ENCODE measurements at regions not wholly inside any gene's neighbourhood (a gene's known extent, or its start where the extent isn't known, plus 50 kb on each side); places are given as distances from the start of the nearest gene placed in this dataset.

- DNase-seq (ENCODE audit: low read depth, low spot score), result no peak
- Histone ChIP-seq H3K9ac (ENCODE audit: control insufficient read depth, extremely low read depth, insufficient read depth, low read length) (no peak overlapping the region), H3K4me1 (ENCODE audit: control insufficient read depth, extremely low read depth, insufficient read depth, low read length) (no peaks in the 10 kb centered on the region), H3K27ac (ENCODE audit: control insufficient read depth, insufficient read depth, low read length) (no peak overlapping the region), H4K20me1 (ENCODE audit: control insufficient read depth, extremely low read depth, insufficient read depth, low read length) (no peaks in the 10 kb centered on the region), H3K27me3 (ENCODE audit: control insufficient read depth, extremely low read depth, insufficient read depth, low read length) (no peaks in the 10 kb centered on the region), H3K36me3 (ENCODE audit: control insufficient read depth in 2 of 2, extremely low read depth in 1 of 2, insufficient read depth in 2 of 2, low read length in 2 of 2) (no peaks in the 10 kb centered on the region), H3K79me2 (ENCODE audit: control insufficient read depth, insufficient read depth, low read length) (no peaks in the 10 kb centered on the region), H2AFZ (ENCODE audit: control insufficient read depth, low read length) (no peak overlapping the region), H3K9me1 (ENCODE audit: control insufficient read depth, extremely low read depth, insufficient read depth, low read length) (no peaks in the 10 kb centered on the region), H3K4me3 (ENCODE audit: control insufficient read depth in 2 of 3, extremely low read depth in 1 of 3, insufficient read depth in 2 of 3, low read depth in 1 of 3, low read length in 3 of 3) (no peak overlapping the region), H3K4me2 (ENCODE audit: control insufficient read depth, extremely low read depth, insufficient read depth, low read depth, low read length) (no peak overlapping the region), H3K9me3 (ENCODE audit: control insufficient read depth, low read depth, low read length) (peaks cover 2% of the 10 kb centered on the region)
- no peak for TF ChIP-seq EZH2 (IDR thresholded peaks at IDR 0.05; ENCODE audit: low read length)
- no peak for TF ChIP-seq CTCF (optimal IDR thresholded peaks at IDR 0.05 in 1 of 3, IDR thresholded peaks at IDR 0.05 in 1 of 3, conservative IDR thresholded peaks at IDR 0.05 in 1 of 3; ENCODE audit: extremely low read depth in 1 of 3, insufficient read depth in 2 of 3, low read length in 3 of 3)
- no peak for FAIRE-seq
- dilution Hi-C loops (cut with MboI; ENCODE audit: extremely low pct_ligation_motif_present, low sequenced_read_pairs), result no loop called here
These were observed 131.9 kb upstream of the USP9X start for GRCh38 chrX:40953369-40953768.

GRCh38 chrX:40960041-40960440, 125.2 kb upstream of the USP9X start:
- H3K27me3 ChIP-seq (ENCODE audit: control insufficient read depth, extremely low read depth, insufficient read depth, low read length), result no peaks in the 10 kb centered on the region
- no peak overlapping the region for H3K4me3 ChIP-seq (ENCODE audit: control insufficient read depth in 2 of 3, extremely low read depth in 1 of 3, insufficient read depth in 2 of 3, low read depth in 1 of 3, low read length in 3 of 3)
- no peaks in the 10 kb centered on the region for H4K20me1 ChIP-seq (ENCODE audit: control insufficient read depth, extremely low read depth, insufficient read depth, low read length)
- no peaks in the 10 kb centered on the region for H3K9me3 ChIP-seq (ENCODE audit: control insufficient read depth, low read depth, low read length)
- no peaks in the 10 kb centered on the region for H3K4me1 ChIP-seq (ENCODE audit: control insufficient read depth, extremely low read depth, insufficient read depth, low read length)
- no peaks in the 10 kb centered on the region for H3K36me3 ChIP-seq (ENCODE audit: control insufficient read depth in 2 of 2, extremely low read depth in 1 of 2, insufficient read depth in 2 of 2, low read length in 2 of 2)
- H3K27ac ChIP-seq (ENCODE audit: control insufficient read depth, insufficient read depth, low read length), result no peak overlapping the region
- no peak overlapping the region for H3K4me2 ChIP-seq (ENCODE audit: control insufficient read depth, extremely low read depth, insufficient read depth, low read depth, low read length)
- no peaks in the 10 kb centered on the region for H3K79me2 ChIP-seq (ENCODE audit: control insufficient read depth, insufficient read depth, low read length)
- TF ChIP-seq EZH2 (IDR thresholded peaks at IDR 0.05; ENCODE audit: low read length) (no peak), CTCF (optimal IDR thresholded peaks at IDR 0.05 in 1 of 3, IDR thresholded peaks at IDR 0.05 in 1 of 3, conservative IDR thresholded peaks at IDR 0.05 in 1 of 3; ENCODE audit: extremely low read depth in 1 of 3, insufficient read depth in 2 of 3, low read length in 3 of 3) (no peak)
- H3K9me1 ChIP-seq (ENCODE audit: control insufficient read depth, extremely low read depth, insufficient read depth, low read length), result no peaks in the 10 kb centered on the region
- H3K9ac ChIP-seq (ENCODE audit: control insufficient read depth, extremely low read depth, insufficient read depth, low read length), result no peak overlapping the region
- dilution Hi-C loops (cut with MboI; ENCODE audit: extremely low pct_ligation_motif_present, low sequenced_read_pairs), result no loop called here
- no peak overlapping the region for H2AFZ ChIP-seq (ENCODE audit: control insufficient read depth, low read length)
- no peak for FAIRE-seq
- no peak for DNase-seq (ENCODE audit: low read depth, low spot score)

Data from keratinocyte (primary cell).